Testis (tissue), 2 donors: ENCODE measurements at regions not wholly inside any gene's neighbourhood (a gene's known extent, or its start where the extent isn't known, plus 50 kb on each side); places are given as distances from the start of the nearest gene placed in this dataset.

ENCODE experiments used
- DNase-seq: peaks from one replicate; pipeline ENCODE4 v3.0.0-alpha.2; 2019
- H3K27ac ChIP-seq, 2 donors: fragments of 200-600 bp; sonication (generic); one replicate each; pipeline ENCODE4 v1.5.1; 2019
- H3K27me3 ChIP-seq: fragments of 200-600 bp; sonication (generic); one replicate; pipeline ENCODE4 v1.5.1; 2019
- H3K36me3 ChIP-seq: fragments of 200-600 bp; sonication (generic); one replicate; pipeline ENCODE4 v1.5.1; 2017; ENCODE audit warnings: low read depth; ENCODE audit errors: missing control alignments
- H3K4me1 ChIP-seq: fragments of 200-600 bp; sonication (generic); one replicate; pipeline ENCODE4 v1.5.1; 2019
- H3K4me3 ChIP-seq, 2 donors: fragments of 200-600 bp; sonication (generic); one replicate each; pipeline ENCODE4 v1.5.1; 2017 to 2019
- H3K9me3 ChIP-seq: fragments of 200-600 bp; sonication (generic); one replicate; pipeline ENCODE4 v1.5.1; 2017
- CTCF ChIP-seq, 3 experiments: fragments of 450-650 bp in 2 of 3; fragments of 200-600 bp in 1 of 3; sonication (generic) in 1 of 3; IDR thresholded peaks; one replicate each; pipeline ENCODE4 v1.5.1; 2016 to 2019; ENCODE audit warnings: antibody characterized with exemption in 3 of 3, mild to moderate bottlenecking in 2 of 3, moderate library complexity in 1 of 3
- POLR2A ChIP-seq: fragments of 450-650 bp; IDR thresholded peaks from one replicate; pipeline ENCODE4 v1.6.1; 2017; ENCODE audit warnings: antibody characterized with exemption, mild to moderate bottlenecking, moderate library complexity
- WGBS, 2 donors: methylation state at CpG; one replicate each; pipeline ENCODE4 v1.1.5; 2018; 5-methylcytosine and 5-hydroxymethylcytosine counted together
- intact Hi-C: fragments of 100-400 bp; cut with DNase I; formaldehyde crosslinking; loops from one replicate; pipeline ENCODE4 v1.15.1; 2023; ENCODE audit warnings: low total_unique reads

DNA sequence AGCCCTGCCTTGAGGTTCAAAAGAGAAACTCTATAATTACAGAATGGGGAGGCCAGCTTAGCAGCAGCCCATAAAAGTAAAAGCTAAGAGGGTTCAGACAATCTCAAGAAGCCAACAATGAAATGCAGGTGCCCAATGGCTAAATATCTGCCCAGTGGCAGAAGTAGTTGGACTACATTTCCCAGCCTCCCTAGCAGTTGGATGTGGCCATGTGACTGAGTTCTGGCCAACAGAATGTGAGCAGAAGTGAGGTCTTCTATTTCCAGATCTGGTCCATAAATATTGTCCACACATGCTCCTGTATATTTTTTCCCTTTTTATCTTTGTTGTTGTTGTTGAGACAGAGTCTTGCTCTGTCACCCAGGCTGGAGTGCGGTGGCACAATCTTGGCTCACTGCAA, 127.9 kb upstream of the NHS start:
- no peak for DNase-seq
- H3K9me3 ChIP-seq, result no peaks in the 10 kb centered on the region
- H3K4me3 ChIP-seq, result no peak overlapping the region
- 100% methylated on average over 1 of the region's 1 CpG for WGBS, 2 donors
- H3K27me3 ChIP-seq, result no peaks in the 10 kb centered on the region
- H3K27ac ChIP-seq, result no peak overlapping the region
- TF ChIP-seq POLR2A, result no peak
- no peak for TF ChIP-seq CTCF (IDR thresholded peaks at IDR 0.05)
- no peaks in the 10 kb centered on the region for H3K4me1 ChIP-seq
- no peaks in the 10 kb centered on the region for H3K36me3 ChIP-seq
- intact Hi-C loops, result loop anchor here (10.0 kb wide), 1 partner anchor 128 kb away; the partner anchor contains the start of gene NHS

DNA sequence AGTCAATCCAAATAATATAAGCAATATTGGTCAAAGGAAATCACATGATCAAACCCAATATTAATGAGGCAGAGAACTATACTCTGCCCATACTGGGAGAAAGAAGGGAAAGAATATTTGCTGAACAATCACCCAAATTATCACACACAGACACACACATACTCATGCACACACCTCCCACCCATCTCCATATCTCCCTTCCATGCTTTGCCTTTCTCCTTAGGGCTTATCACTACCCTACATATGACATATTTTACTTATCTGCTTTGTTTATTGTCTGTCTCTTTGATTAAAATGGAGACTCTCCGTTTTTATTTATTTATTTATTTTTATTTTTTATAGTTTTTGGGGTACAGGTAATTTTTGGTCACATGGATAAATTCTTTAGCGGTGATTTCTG, 112.9 kb upstream of the NHS start:
- no peak for DNase-seq
- no peak overlapping the region for H3K27ac ChIP-seq
- no peaks in the 10 kb centered on the region for H3K9me3 ChIP-seq
- WGBS, 2 donors, result 68 to 69% methylated on average over 2 of the region's 2 CpGs
- no peaks in the 10 kb centered on the region for H3K4me1 ChIP-seq
- no peaks in the 10 kb centered on the region for H3K27me3 ChIP-seq
- TF ChIP-seq CTCF (IDR thresholded peaks at IDR 0.05), result no peak
- no peak for TF ChIP-seq POLR2A
- intact Hi-C loops, result no loop called here
- H3K4me3 ChIP-seq, result no peak overlapping the region
- no peaks in the 10 kb centered on the region for H3K36me3 ChIP-seq

GRCh38 chrX:17266136-17266535, 108.9 kb upstream of the NHS start:
- Histone ChIP-seq H3K4me1 (no peaks in the 10 kb centered on the region), H3K9me3 (no peaks in the 10 kb centered on the region), H3K27me3 (no peaks in the 10 kb centered on the region), H3K4me3 (no peak overlapping the region), H3K27ac (peak overlapping the region in 1 of 2 donors; percentile 24), H3K36me3 (no peaks in the 10 kb centered on the region)
- intact Hi-C loops, result no loop called here
- TF ChIP-seq CTCF (IDR thresholded peaks at IDR 0.05) (no peak), POLR2A (no peak)
- DNase-seq, result no peak

DNA sequence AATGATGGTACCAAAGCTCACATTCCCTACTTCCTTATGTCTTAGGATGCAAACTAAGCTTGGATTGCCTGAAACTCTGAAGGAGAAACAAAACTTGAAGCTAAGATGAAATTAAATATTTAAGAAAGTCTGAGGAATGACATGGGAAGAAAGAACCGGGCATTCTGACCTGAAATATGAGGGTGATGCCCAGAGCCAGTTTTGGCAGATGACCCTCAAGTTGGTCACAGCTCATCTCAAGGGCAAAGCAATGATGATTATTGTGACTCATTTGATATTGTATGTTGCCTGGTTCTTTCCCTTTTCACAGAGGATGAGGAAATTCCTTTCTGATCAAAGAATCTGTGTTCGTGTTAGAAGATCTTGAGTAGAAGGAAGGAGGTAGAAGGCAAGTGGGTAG, 96.0 kb upstream of the NHS start:
- WGBS, 2 donors, result 82 to 85% methylated on average over 2 of the region's 2 CpGs
- intact Hi-C loops, result no loop called here
- Histone ChIP-seq H3K36me3 (no peaks in the 10 kb centered on the region), H3K27me3 (no peaks in the 10 kb centered on the region), H3K4me1 (no peaks in the 10 kb centered on the region), H3K9me3 (no peaks in the 10 kb centered on the region), H3K4me3 (no peak overlapping the region), H3K27ac (no peak overlapping the region)
- TF ChIP-seq CTCF (IDR thresholded peaks at IDR 0.05) (no peak), POLR2A (no peak)
- DNase-seq, result no peak

- intact Hi-C loops, result no loop called here
- DNase-seq, result no peak
- 84 to 89% methylated on average over 2 of the region's 2 CpGs for WGBS, 2 donors
Observed at GRCh38 chrX:17285983-17286382, 89.0 kb upstream of the NHS start.

More at GRCh38 chrX:17285983-17286382, 89.0 kb upstream of the NHS start:
- TF ChIP-seq POLR2A (no peak), CTCF (IDR thresholded peaks at IDR 0.05) (no peak)
- no peaks in the 10 kb centered on the region for H3K4me1 ChIP-seq
- H3K9me3 ChIP-seq, result no peaks in the 10 kb centered on the region
- no peaks in the 10 kb centered on the region for H3K36me3 ChIP-seq
- H3K27me3 ChIP-seq, result no peaks in the 10 kb centered on the region
- H3K27ac ChIP-seq, result no peak overlapping the region
- no peak overlapping the region for H3K4me3 ChIP-seq
